Smooth muscle cell (in vitro differentiated cells): ENCODE measurements at regions not wholly inside any gene's neighbourhood (a gene's known extent, or its start where the extent isn't known, plus 50 kb on each side); places are given as distances from the start of the nearest gene placed in this dataset.

Source experiments
- DNase-seq: peaks from one replicate; lab custom pipeline; 2025; ENCODE audit not compliant: unreplicated experiment; lab: John Stamatoyannopoulos, UW
- H2AFZ ChIP-seq: fragments of 200-600 bp; sonication (generic); 2 replicates; pipeline ENCODE4 v1.6.0; 2016; ENCODE audit warnings: antibody characterized with exemption, low read depth, mild to moderate bottlenecking
- H3F3A ChIP-seq: fragments of 200-600 bp; sonication (generic); 2 replicates; pipeline ENCODE4 v1.6.0; 2017; ENCODE audit warnings: antibody characterized with exemption, low read depth
- H3K27ac ChIP-seq: fragments of 200-600 bp; sonication (generic); 2 replicates; pipeline ENCODE4 v1.5.1; 2016; ENCODE audit warnings: low read depth, mild to moderate bottlenecking
- H3K27me3 ChIP-seq: fragments of 200-600 bp; sonication (generic); 2 replicates; pipeline ENCODE4 v1.6.1; 2016; ENCODE audit warnings: low read depth, mild to moderate bottlenecking
- H3K36me3 ChIP-seq: fragments of 200-600 bp; sonication (generic); 2 replicates; pipeline ENCODE4 v1.5.1; 2016; ENCODE audit warnings: low read depth
- H3K4me1 ChIP-seq: fragments of 200-600 bp; sonication (generic); 2 replicates; pipeline ENCODE4 v1.5.1; 2016; ENCODE audit warnings: low read depth
- H3K4me2 ChIP-seq: fragments of 200-600 bp; sonication (generic); 2 replicates; pipeline ENCODE4 v1.6.0; 2016; ENCODE audit warnings: mild to moderate bottlenecking
- H3K4me3 ChIP-seq: fragments of 200-600 bp; sonication (generic); 2 replicates; pipeline ENCODE4 v1.5.1; 2016; ENCODE audit warnings: mild to moderate bottlenecking
- H3K79me2 ChIP-seq: fragments of 200-600 bp; sonication (generic); 2 replicates; pipeline ENCODE4 v1.6.0; 2016; ENCODE audit warnings: low read depth, mild to moderate bottlenecking
- H3K9ac ChIP-seq: fragments of 200-600 bp; sonication (generic); 2 replicates; pipeline ENCODE4 v1.6.0; 2016; ENCODE audit warnings: low read depth
- H3K9me3 ChIP-seq: fragments of 200-600 bp; sonication (generic); replicated peaks from 2 replicates; pipeline ENCODE4 v1.5.1; 2016; ENCODE audit warnings: low read depth
- H4K20me1 ChIP-seq: fragments of 200-600 bp; sonication (generic); 2 replicates; pipeline ENCODE4 v1.6.0; 2016; ENCODE audit warnings: low read depth
- CTCF ChIP-seq: fragments of 200-600 bp; sonication (generic); IDR thresholded peaks from 2 replicates; pipeline ENCODE4 v1.5.1; 2017; ENCODE audit warnings: borderline replicate concordance, mild to moderate bottlenecking, antibody characterized with exemption; ENCODE audit not compliant: insufficient read depth, poor library complexity, severe bottlenecking
- WGBS: methylation state at CpG from one replicate; pipeline ENCODE4 v1.1.7; 2016; ENCODE audit warnings: low lambda C conversion rate; 5-methylcytosine and 5-hydroxymethylcytosine counted together

DNA sequence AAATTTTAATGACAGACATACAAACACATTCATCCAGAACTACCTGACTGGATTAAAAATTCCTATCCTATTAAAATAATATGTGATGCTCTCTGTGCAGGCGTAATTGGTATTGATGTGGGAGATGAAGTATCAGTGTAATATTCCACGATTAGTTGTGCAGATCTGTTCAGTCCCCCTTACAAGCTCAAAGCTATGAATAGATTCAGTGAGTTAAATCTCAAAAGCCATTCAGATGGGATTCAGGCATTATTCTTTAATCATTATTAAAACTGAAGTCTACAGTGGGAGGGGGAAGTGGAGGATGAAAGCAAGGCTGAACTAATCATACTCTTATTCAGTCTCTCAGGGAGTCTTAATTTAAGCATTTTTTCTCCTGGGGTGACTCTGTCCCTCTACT is 855.8 kb downstream of the EFNA5 start:
- no peaks in the 10 kb centered on the region for H3K9me3 ChIP-seq
- H3K4me2 ChIP-seq = no peak overlapping the region
- H3K9ac ChIP-seq = no peak overlapping the region
- H3K4me1 ChIP-seq = no peaks in the 10 kb centered on the region
- H3F3A ChIP-seq = no peaks in the 10 kb centered on the region
- H3K79me2 ChIP-seq = no peaks in the 10 kb centered on the region
- TF ChIP-seq CTCF = no peak
- no peak overlapping the region for H3K4me3 ChIP-seq
- no peak for DNase-seq
- H2AFZ ChIP-seq = no peak overlapping the region
- H3K27ac ChIP-seq = no peak overlapping the region
- H3K36me3 ChIP-seq = no peaks in the 10 kb centered on the region
- 87% methylated on average over 2 of the region's 2 CpGs for whole genome bisulfite sequencing
- no peaks in the 10 kb centered on the region for H3K27me3 ChIP-seq
- no peaks in the 10 kb centered on the region for H4K20me1 ChIP-seq

DNA sequence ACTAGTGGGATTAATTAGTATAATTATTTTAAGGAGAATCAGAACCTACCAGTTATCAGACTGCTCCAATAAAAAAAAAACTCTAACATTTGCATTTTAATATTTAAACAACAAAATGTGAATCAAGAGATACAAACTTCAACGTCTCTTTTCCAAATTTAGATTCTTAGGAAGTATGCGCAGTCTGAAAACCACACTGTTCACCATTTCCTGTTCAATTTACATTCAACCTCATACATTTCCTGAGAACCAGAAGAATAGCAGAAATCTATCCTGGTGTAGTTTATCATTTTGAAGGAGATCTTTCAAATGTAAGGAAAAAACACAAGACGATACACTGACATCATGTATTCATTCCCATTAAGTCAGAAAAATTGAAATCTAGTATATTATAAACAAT is 869.2 kb downstream of the EFNA5 start:
- no peak for DNase-seq
- Histone ChIP-seq H3K9ac (no peak overlapping the region), H3K4me2 (no peak overlapping the region), H4K20me1 (no peaks in the 10 kb centered on the region), H3K4me3 (no peak overlapping the region), H2AFZ (no peak overlapping the region), H3K4me1 (peaks cover 6% of the 10 kb centered on the region), H3K27me3 (no peaks in the 10 kb centered on the region), H3K79me2 (no peaks in the 10 kb centered on the region), H3K9me3 (no peaks in the 10 kb centered on the region), H3K36me3 (no peaks in the 10 kb centered on the region), H3K27ac (no peak overlapping the region), H3F3A (no peaks in the 10 kb centered on the region)
- 87% methylated on average over 3 of the region's 3 CpGs for WGBS
- TF ChIP-seq CTCF = no peak

DNA sequence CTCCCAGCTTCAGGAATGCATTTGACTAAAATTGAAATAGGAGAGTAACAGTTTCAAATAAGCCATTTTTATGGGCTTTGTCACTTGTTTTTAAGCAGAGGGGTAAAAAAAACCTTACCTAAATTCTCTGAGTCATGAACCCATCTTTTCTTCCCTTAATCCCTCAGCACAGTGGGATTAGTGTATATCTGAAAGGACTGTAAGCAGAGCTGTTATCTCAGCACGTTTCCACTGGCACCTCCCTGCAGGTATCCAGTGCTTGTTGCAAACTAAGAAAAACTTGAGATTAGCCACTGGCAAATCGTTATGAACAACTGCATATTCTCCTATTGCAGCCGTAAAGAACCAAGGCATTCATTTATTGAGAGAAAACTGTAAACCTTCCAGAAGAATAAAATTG is 872.7 kb downstream of the EFNA5 start:
- DNase-seq = no peak
- Histone ChIP-seq H3K27me3 (no peaks in the 10 kb centered on the region), H4K20me1 (no peaks in the 10 kb centered on the region), H3K9ac (no peak overlapping the region), H3F3A (no peaks in the 10 kb centered on the region), H3K9me3 (no peaks in the 10 kb centered on the region), H2AFZ (no peak overlapping the region), H3K4me1 (peaks cover 6% of the 10 kb centered on the region), H3K27ac (no peak overlapping the region), H3K4me3 (no peak overlapping the region), H3K36me3 (no peaks in the 10 kb centered on the region), H3K4me2 (no peak overlapping the region), H3K79me2 (no peaks in the 10 kb centered on the region)
- TF ChIP-seq CTCF = no peak
- WGBS = 57% methylated on average over 3 of the region's 3 CpGs

GRCh38 chr5:106796081-106796480 is 874.7 kb downstream of the EFNA5 start:
- H3K9ac ChIP-seq = no peak overlapping the region
- no peak for TF ChIP-seq CTCF

More at GRCh38 chr5:106796081-106796480, 874.7 kb downstream of the EFNA5 start:
- Histone ChIP-seq H3K4me2 (no peak overlapping the region), H3F3A (no peaks in the 10 kb centered on the region), H3K4me3 (no peak overlapping the region), H3K36me3 (no peaks in the 10 kb centered on the region), H3K9me3 (no peaks in the 10 kb centered on the region), H3K4me1 (peaks cover 6% of the 10 kb centered on the region), H2AFZ (no peak overlapping the region), H3K27me3 (no peaks in the 10 kb centered on the region), H3K27ac (no peak overlapping the region), H4K20me1 (no peaks in the 10 kb centered on the region), H3K79me2 (no peaks in the 10 kb centered on the region)
- WGBS = 90% methylated on average over 3 of the region's 3 CpGs
- no peak for DNase-seq
